Heart left ventricle (tissue), 16 donors: ENCODE measurements at regions not wholly inside any gene's neighbourhood (a gene's known extent, or its start where the extent isn't known, plus 50 kb on each side); places are given as distances from the start of the nearest gene placed in this dataset.
"Not testable (repeated sequence)": the region's sequence is repeated elsewhere in the genome, so short reads cannot be mapped to it uniquely, and the experiment has no call there.

Experiments used
- ATAC-seq, 4 donors: fragments of 200-7000 bp; cut with Tn5 transposase; one replicate each; pipeline ENCODE4 v1.9.1; 2020 to 2022; ENCODE audit warnings: moderate library complexity in 4 of 4, mild to moderate bottlenecking in 3 of 4, moderate number of reproducible peaks in 1 of 4
- DNase-seq, 5 donors: peaks; one replicate each; pipeline ENCODE4 v3.0.0-alpha.2; 2020
- H3K27ac ChIP-seq, 12 donors: fragments of 200-600 bp; sonication (generic) in 4 of 12; one replicate each; pipeline versions ENCODE4 v1.5.0 to v1.8.0; 2016 to 2022; ENCODE audit warnings: mild to moderate bottlenecking in 2 of 12
- H3K27me3 ChIP-seq, 9 donors: fragments of 200-600 bp; sonication (generic) in 2 of 9; one replicate each; pipeline versions ENCODE4 v1.5.1 to v1.8.0; 2016 to 2022; ENCODE audit warnings: mild to moderate bottlenecking in 3 of 9
- H3K36me3 ChIP-seq, 9 donors: fragments of 200-600 bp; sonication (generic) in 2 of 9; one replicate each; pipeline versions ENCODE4 v1.5.0 to v1.8.0; 2018 to 2022; ENCODE audit warnings: mild to moderate bottlenecking in 2 of 9
- H3K4me1 ChIP-seq, 12 donors: fragments of 200-600 bp; sonication (generic) in 4 of 12; one replicate each; pipeline versions ENCODE4 v1.5.0 to v1.8.0; 2016 to 2022; ENCODE audit warnings: mild to moderate bottlenecking in 3 of 12
- H3K4me3 ChIP-seq, 12 donors: fragments of 200-600 bp; sonication (generic) in 4 of 12; one replicate each; pipeline versions ENCODE4 v1.5.0 to v1.8.0; 2017 to 2022; ENCODE audit warnings: mild to moderate bottlenecking in 9 of 12, moderate library complexity in 4 of 12
- H3K9me3 ChIP-seq, 12 donors: fragments of 200-600 bp; sonication (generic) in 4 of 12; one replicate each; pipeline versions ENCODE4 v1.5.0 to v1.8.0; 2016 to 2022; ENCODE audit warnings: mild to moderate bottlenecking in 1 of 12
- CTCF ChIP-seq, 12 donors: fragments of 200-600 bp; sonication (generic) in 4 of 12; IDR thresholded peaks; one replicate each; pipeline versions ENCODE4 v1.5.0 to v1.8.0; 2018 to 2022; ENCODE audit warnings: antibody characterized with exemption in 12 of 12, mild to moderate bottlenecking in 5 of 12
- POLR2A ChIP-seq, 2 donors: fragments of 450-650 bp; IDR thresholded peaks; one replicate each; pipeline ENCODE4 v1.6.1; 2017; ENCODE audit warnings: antibody characterized with exemption in 2 of 2, mild to moderate bottlenecking in 2 of 2, moderate library complexity in 2 of 2
- WGBS, 4 donors: extraction: QIAGEN DNeasy Blood & Tissue Kit in 2 of 4; methylation state at CpG; one replicate each; pipeline versions ENCODE4 v1.1.5 to v1.1.7; 2013 to 2018; 5-methylcytosine and 5-hydroxymethylcytosine counted together
- intact Hi-C, 10 donors: fragments of 100-400 bp; cut with DNase I; formaldehyde crosslinking; loops; one replicate each; pipeline versions ENCODE4 v1.11.1 to v1.14.2; 2022
- donor health status: ischemic (EF 13 %, LVEDD 7.1; RV severe dilation, severe dysfunction).
- donor health status: healthy with polysubstance abuse.
- donor health status: DM: no; HTN: yes; CAD: no.
- donor health status: DM: no; HTN: no; CAD: no.
- donor health status: ischemic (EF 25% LVEDD 6.9; RV normal size, moderate dysfunction).
- donor health status: ischemic (EF 25% LVEDD 5.7; RV mildly dilated, moderate dysfunction).
- donor health status: healthy.
- donor health status: DM: yes; HTN: yes; CAD: no.
- donor health status: ischemic (EF 35%, LVEDD 5.7; RV mildly dilated, moderate dysfunction).
- donor health status: nonischemic (EF 11% LVEDD 7.7; RV severe dilation, severe dysfunction).
- donor health status: DM: yes; HTN: yes; CAD: no.
- donor health status: PGD.
- donor health status: ischemic (EF 29% LVEDD 5.4; RV normal size, mild dysfunction).
- donor health status: nonischemic (EF 23%, LVEDD 6.1; RV moderate dilation, normal function).

- ATAC-seq (no peak), DNase-seq (no peak)
- no peak for TF ChIP-seq POLR2A (IDR thresholded peaks at IDR 0.05)
- no peak for TF ChIP-seq CTCF (IDR thresholded peaks at IDR 0.05)
- intact Hi-C loops = no loop called here
- Histone ChIP-seq H3K4me1 (no peaks in the 10 kb centered on the region), H3K27ac (no peak overlapping the region), H3K9me3 (no peaks in the 10 kb centered on the region), H3K27me3 (no peaks in the 10 kb centered on the region), H3K4me3 (no peak overlapping the region), H3K36me3 (no peaks in the 10 kb centered on the region)
- 88 to 92% (median 90%) methylated on average over 8 of the region's 8 CpGs for WGBS, 4 donors
Observed at GRCh38 chr10:61047788-61048560, 104.0 kb upstream of the RHOBTB1 start.

- no peaks in the 10 kb centered on the region for H3K4me1 ChIP-seq
- WGBS, 4 donors = 61 to 74% (median 68%) methylated on average over 5 of the region's 5 CpGs
- H3K9me3 ChIP-seq = no peaks in the 10 kb centered on the region
- intact Hi-C loops = no loop called here
- no peaks in the 10 kb centered on the region for H3K27me3 ChIP-seq
- DNase-seq (no peak), ATAC-seq (no peak)
- H3K36me3 ChIP-seq = no peaks in the 10 kb centered on the region
- no peak overlapping the region for H3K27ac ChIP-seq
- no peak overlapping the region for H3K4me3 ChIP-seq
- TF ChIP-seq CTCF (IDR thresholded peaks at IDR 0.05) = no peak
- TF ChIP-seq POLR2A (IDR thresholded peaks at IDR 0.05) = no peak
Observed at GRCh38 chr10:61047081-61047480, 103.1 kb upstream of the RHOBTB1 start.

- H3K4me3 ChIP-seq, DNase-seq, ATAC-seq, H3K27ac ChIP-seq, H3K9me3 ChIP-seq, intact Hi-C loops, H3K4me1 ChIP-seq, H3K27me3 ChIP-seq, H3K36me3 ChIP-seq: not testable (repeated sequence)
- 88 to 98% (median 89%) methylated on average over 5 of the region's 5 CpGs for WGBS, 4 donors
Observed at GRCh38 chr10:61045480-61045879, 101.5 kb upstream of the RHOBTB1 start.

GRCh38 chr10:61042533-61042932 lies 98.5 kb upstream of the RHOBTB1 start:
- Histone ChIP-seq H3K27ac (no peak overlapping the region), H3K27me3 (no peaks in the 10 kb centered on the region), H3K4me1 (no peaks in the 10 kb centered on the region), H3K4me3 (no peak overlapping the region), H3K36me3 (no peaks in the 10 kb centered on the region), H3K9me3 (no peaks in the 10 kb centered on the region)
- ATAC-seq (no peak), DNase-seq (no peak)
- intact Hi-C loops = no loop called here
- TF ChIP-seq CTCF (IDR thresholded peaks at IDR 0.05) (no peak), POLR2A (IDR thresholded peaks at IDR 0.05) (no peak)
